ENCODE measurements at regions not wholly inside any gene's neighbourhood (a gene's known extent, or its start where the extent isn't known, plus 50 kb on each side); places are given as distances from the start of the nearest gene placed in this dataset.

DNA sequence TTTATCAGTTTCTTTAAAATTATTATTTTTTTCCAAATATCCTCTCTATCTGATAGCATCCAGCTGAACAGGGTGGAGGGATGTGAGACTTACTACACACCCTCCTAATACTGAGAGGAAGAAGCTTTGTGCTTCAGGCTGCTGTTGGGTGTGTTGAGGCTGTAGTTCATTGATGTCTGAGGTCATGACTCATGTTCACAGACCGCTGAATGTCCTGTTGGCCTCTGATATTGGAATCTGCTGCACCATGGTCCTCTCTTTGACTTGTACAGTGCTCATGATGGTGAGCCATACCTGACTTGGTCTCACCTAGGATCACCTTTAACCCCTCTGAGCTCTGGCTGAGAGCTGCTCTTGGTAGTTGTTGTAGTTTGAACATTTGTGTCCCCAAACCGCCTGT, 302.9 kb downstream of the SATB1 start:
- TF ChIP-seq ZNF274 (IDR thresholded peaks at IDR 0.05; ENCODE audit: low read depth, low read length) (no peak), YY1 (IDR thresholded peaks at IDR 0.05; ENCODE audit: insufficient read depth, insufficient read length) (no peak)
